Left lung (tissue), 4 donors: ENCODE measurements at regions not wholly inside any gene's neighbourhood (a gene's known extent, or its start where the extent isn't known, plus 50 kb on each side); places are given as distances from the start of the nearest gene placed in this dataset.
A peak's percentile ranks its signal among the peaks of the same experiment; 100 is the strongest.

Source experiments
- ATAC-seq: fragments of 200-7000 bp; cut with Tn5 transposase; one replicate; pipeline ENCODE4 v1.9.1; 2020; ENCODE audit warnings: moderate library complexity
- DNase-seq, 4 donors: peaks; one replicate each; pipeline ENCODE4 v3.0.0-alpha.2; 2013 to 2020
- H3K27ac ChIP-seq, 2 donors: fragments of 200-600 bp; sonication (generic) in 1 of 2; one replicate each; pipeline versions ENCODE4 v1.5.0 to v1.8.0; 2020 to 2021
- H3K27me3 ChIP-seq, 2 donors: fragments of 200-600 bp; sonication (generic) in 1 of 2; one replicate each; pipeline versions ENCODE4 v1.5.0 to v1.8.0; 2020 to 2021
- H3K36me3 ChIP-seq, 2 donors: fragments of 200-600 bp; sonication (generic) in 1 of 2; one replicate each; pipeline versions ENCODE4 v1.5.0 to v1.8.0; 2020 to 2021
- H3K4me1 ChIP-seq, 2 donors: fragments of 200-600 bp; one replicate each; pipeline ENCODE4 v1.8.0; 2021
- H3K4me3 ChIP-seq, 2 donors: fragments of 200-600 bp; sonication (generic) in 1 of 2; one replicate each; pipeline versions ENCODE4 v1.5.0 to v1.8.0; 2020 to 2021; ENCODE audit warnings: mild to moderate bottlenecking in 1 of 2
- H3K9me3 ChIP-seq, 2 donors: fragments of 200-600 bp; sonication (generic) in 1 of 2; one replicate each; pipeline versions ENCODE4 v1.5.0 to v1.8.0; 2020 to 2021
- CTCF ChIP-seq, 2 donors: fragments of 200-600 bp; sonication (generic) in 1 of 2; IDR thresholded peaks; one replicate each; pipeline versions ENCODE4 v1.5.0 to v1.8.0; 2021; ENCODE audit warnings: antibody characterized with exemption in 2 of 2
- intact Hi-C, 2 donors: fragments of 100-400 bp; cut with DNase I; formaldehyde crosslinking; loops; one replicate each; pipeline versions ENCODE4 v1.11.2 to v1.14.2; 2022
- donor health status: DM: no; HTN: yes; CAD: no.
- donor health status: DM: no; HTN: no; CAD: no.

DNA sequence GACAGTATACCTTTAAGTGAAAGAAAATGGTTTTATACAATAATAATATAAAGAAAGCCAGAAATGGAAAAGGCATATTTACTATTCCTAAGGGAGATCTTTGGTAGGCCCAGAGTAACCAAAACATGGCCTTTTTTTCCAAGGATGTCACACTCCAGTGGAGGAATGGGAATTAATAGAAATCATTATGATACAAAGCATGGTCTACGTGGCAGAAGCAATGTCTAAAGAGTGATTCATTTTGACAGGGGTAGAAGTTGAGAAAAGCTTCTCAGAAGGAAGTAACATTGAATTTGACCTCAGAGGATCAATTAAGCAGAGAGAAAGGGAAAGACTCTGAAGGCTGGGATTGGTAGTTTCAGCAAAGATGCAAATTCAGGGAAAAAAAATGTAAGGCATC lies 208.6 kb downstream of the BTG1 start:
- no peaks in the 10 kb centered on the region for H3K27me3 ChIP-seq
- H3K4me3 ChIP-seq = no peak overlapping the region
- H3K27ac ChIP-seq = no peak overlapping the region
- intact Hi-C loops = no loop called here
- no peaks in the 10 kb centered on the region for H3K36me3 ChIP-seq
- DNase-seq (no peak), ATAC-seq (no peak)
- no peak for TF ChIP-seq CTCF (IDR thresholded peaks at IDR 0.05)
- H3K4me1 ChIP-seq = no peaks in the 10 kb centered on the region
- no peaks in the 10 kb centered on the region for H3K9me3 ChIP-seq

DNA sequence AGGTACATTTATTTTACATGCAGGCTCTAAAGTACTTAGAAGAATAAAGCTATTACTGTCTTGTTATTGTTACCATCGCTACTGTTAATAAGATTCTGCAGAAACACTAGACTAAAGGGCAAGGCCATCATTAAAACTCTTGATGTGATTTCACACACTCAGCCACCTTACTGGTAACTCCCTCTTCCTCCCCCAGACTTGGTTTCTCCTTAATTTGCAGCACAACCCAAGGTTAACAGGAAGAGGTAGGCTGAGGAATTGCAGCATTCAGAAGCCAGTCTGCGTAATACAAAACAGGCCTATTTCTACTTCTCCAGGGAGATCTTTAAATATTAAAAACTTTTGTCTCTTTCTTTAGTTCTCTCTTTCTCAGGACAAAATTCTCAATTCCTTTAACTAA lies 210.3 kb downstream of the BTG1 start:
- Histone ChIP-seq H3K4me3 (no peak overlapping the region), H3K36me3 (no peaks in the 10 kb centered on the region), H3K4me1 (peaks cover 0 to 4% of the 10 kb centered on the region in 2 donors), H3K9me3 (no peaks in the 10 kb centered on the region), H3K27me3 (no peaks in the 10 kb centered on the region), H3K27ac (no peak overlapping the region)
- intact Hi-C loops = no loop called here
- no peak for DNase-seq
- no peak for TF ChIP-seq CTCF (IDR thresholded peaks at IDR 0.05)
- no peak for ATAC-seq

DNA sequence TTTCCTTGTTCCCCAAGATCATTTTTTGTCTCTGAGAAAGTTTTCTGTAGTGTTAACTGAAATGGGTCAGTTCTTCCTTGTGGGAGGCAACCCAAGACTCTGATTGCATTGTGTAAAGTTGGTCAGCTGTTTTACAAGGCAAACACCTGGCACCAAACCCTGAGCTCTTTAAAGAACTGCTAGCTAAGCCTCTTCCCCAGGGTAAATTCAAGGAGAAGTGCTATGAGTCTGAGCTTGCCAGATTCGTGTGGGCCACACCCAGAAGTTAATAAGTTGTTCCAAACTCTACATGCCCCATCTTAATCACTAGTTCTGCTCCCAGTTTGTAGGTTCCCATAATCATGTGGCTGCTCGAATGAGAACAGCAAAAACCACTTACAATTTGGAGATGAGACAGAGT lies 214.5 kb downstream of the BTG1 start:
- Histone ChIP-seq H3K9me3 (no peaks in the 10 kb centered on the region), H3K27me3 (no peaks in the 10 kb centered on the region), H3K36me3 (no peaks in the 10 kb centered on the region), H3K4me3 (no peak overlapping the region), H3K4me1 (peaks cover 0 to 4% of the 10 kb centered on the region in 2 donors), H3K27ac (peak overlapping the region in 1 of 2 donors; percentile 10)
- ATAC-seq (peak; percentile 94), DNase-seq (peak in 2 of 4 donors; percentile 36 to 42)
- no peak for TF ChIP-seq CTCF (IDR thresholded peaks at IDR 0.05)
- intact Hi-C loops = no loop called here

GRCh38 chr12:91928501-91928900 lies 217.1 kb downstream of the BTG1 start:
- intact Hi-C loops = no loop called here
- H3K9me3 ChIP-seq = no peaks in the 10 kb centered on the region
- no peak for TF ChIP-seq CTCF (IDR thresholded peaks at IDR 0.05)
- no peak for DNase-seq
- no peaks in the 10 kb centered on the region for H3K27me3 ChIP-seq
- no peak overlapping the region for H3K4me3 ChIP-seq
- H3K27ac ChIP-seq = no peak overlapping the region
- no peaks in the 10 kb centered on the region for H3K36me3 ChIP-seq
- no peak for ATAC-seq
- H3K4me1 ChIP-seq = peaks cover 0 to 4% of the 10 kb centered on the region in 2 donors

GRCh38 chr12:91926848-91927247 lies 218.8 kb downstream of the BTG1 start:
- no peaks in the 10 kb centered on the region for H3K9me3 ChIP-seq
- H3K4me3 ChIP-seq = no peak overlapping the region
- no peak overlapping the region for H3K27ac ChIP-seq
- peaks cover 0 to 4% of the 10 kb centered on the region in 2 donors for H3K4me1 ChIP-seq
- ATAC-seq (peak; percentile 53), DNase-seq (no peak)
- no peak for TF ChIP-seq CTCF (IDR thresholded peaks at IDR 0.05)
- intact Hi-C loops = no loop called here
- no peaks in the 10 kb centered on the region for H3K36me3 ChIP-seq
- no peaks in the 10 kb centered on the region for H3K27me3 ChIP-seq
